Iris pigment epithelial cell (primary cell): ENCODE measurements at regions not wholly inside any gene's neighbourhood (a gene's known extent, or its start where the extent isn't known, plus 50 kb on each side); places are given as distances from the start of the nearest gene placed in this dataset.
"Not testable (repeated sequence)": the region's sequence is repeated elsewhere in the genome, so short reads cannot be mapped to it uniquely, and the experiment has no call there.

Source experiments
- DNase-seq: peaks from one replicate; pipeline ENCODE4 v3.0.0-alpha.2; 2011; ENCODE audit warnings: low read depth

GRCh38 chr9:63912451-63912850 lies 1372.6 kb downstream of the FOXD4L5 start:
- DNase-seq: not testable (repeated sequence)

DNA sequence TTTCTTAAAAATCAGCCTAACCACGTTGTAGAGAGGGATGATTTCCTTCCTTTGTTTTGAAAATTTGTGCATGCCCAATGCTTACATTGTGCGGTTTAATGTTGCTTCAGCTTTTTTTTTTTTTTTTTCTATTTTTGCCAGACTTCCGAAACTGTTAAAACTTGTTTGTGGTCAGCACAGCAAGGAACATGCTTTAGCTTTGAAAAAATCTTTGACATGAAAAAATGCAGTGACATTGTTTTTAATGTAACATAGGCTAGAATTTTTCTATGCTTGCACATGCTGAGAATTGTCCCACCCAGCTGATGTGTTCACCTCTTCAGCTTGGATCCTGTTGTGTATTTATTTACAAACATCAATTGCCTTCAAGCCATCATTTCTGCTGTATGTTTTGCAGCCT lies 1375.9 kb downstream of the FOXD4L5 start:
- not testable (repeated sequence) for DNase-seq

- not testable (repeated sequence) for DNase-seq
Observed at GRCh38 chr9:63899637-63900190, 1385.3 kb downstream of the FOXD4L5 start.

- DNase-seq: not testable (repeated sequence)
Observed at GRCh38 chr9:63881386-63881785, 1403.6 kb downstream of the FOXD4L5 start.

DNA sequence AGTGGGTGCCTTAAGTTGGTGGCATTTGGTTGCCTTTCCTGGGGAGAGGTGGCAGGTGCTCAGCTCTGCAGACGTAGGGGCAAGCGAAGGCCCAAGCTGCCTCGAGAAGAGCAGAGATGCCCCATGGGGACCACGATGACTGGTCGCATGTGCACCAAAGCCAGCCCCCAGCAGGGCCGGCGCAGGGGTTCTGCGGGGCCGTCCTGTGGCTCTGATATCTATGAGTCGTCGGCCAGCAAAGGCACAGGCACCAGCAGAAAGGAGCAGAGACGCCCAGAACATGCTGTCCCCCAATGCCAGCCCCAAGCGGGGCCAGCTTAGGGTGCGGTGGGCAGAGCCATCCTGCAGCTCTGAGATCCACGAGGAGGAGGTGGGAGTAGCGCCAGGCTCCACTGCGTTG lies 1408.6 kb downstream of the FOXD4L5 start:
- not testable (repeated sequence) for DNase-seq

- no peak for DNase-seq
Observed at GRCh38 chr9:63859475-63860215, 1425.4 kb downstream of the FOXD4L5 start.

GRCh38 chr9:63859090-63859474 lies 1425.9 kb downstream of the FOXD4L5 start:
- not testable (repeated sequence) for DNase-seq

DNA sequence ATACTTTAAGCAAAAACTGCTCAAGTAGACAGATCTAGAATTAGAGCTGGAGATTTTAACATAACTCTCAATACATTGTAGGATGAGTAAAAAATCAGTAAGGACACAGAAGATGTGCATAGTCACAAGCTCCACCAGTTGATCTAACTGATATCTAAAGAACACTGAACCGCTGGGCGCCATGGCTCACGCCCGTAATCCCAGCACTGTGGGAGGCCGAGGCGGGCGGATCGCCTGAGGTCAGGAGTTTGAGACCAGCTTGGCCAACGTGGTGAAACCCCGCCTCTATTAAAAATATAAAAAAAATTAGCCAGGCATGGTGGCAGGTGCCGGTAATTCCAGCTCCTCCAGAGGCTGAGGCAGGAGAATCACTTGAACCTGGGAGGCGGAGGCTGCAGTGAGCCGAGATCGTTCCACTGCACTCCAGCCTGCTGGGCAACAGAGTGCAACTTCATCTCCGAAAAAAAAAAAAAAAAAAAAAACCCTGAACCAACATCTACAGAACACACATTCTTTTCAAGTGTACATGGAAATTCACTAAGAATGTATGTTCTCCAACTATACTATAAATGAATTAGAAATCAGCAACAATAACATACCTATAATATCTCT lies 1431.8 kb downstream of the FOXD4L5 start:
- DNase-seq: not testable (repeated sequence)

DNA sequence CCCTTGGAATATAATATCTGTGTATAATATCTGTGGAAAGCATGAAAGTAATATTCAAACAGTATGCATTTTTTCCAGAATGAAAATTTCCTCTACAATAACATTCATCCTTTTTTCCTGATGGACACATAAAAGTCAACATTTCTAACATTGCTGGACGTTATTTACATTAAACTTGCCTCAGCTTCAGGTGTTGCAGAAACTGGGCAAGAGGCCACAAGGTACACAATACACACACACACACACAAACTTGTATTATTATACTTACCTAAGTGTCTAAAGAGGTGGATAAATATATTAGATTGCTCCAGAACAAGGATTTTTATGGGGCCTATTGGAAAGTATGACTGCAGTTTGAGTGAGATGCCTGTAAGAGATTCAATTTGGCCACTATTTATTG lies 1460.2 kb downstream of the FOXD4L5 start:
- not testable (repeated sequence) for DNase-seq

DNA sequence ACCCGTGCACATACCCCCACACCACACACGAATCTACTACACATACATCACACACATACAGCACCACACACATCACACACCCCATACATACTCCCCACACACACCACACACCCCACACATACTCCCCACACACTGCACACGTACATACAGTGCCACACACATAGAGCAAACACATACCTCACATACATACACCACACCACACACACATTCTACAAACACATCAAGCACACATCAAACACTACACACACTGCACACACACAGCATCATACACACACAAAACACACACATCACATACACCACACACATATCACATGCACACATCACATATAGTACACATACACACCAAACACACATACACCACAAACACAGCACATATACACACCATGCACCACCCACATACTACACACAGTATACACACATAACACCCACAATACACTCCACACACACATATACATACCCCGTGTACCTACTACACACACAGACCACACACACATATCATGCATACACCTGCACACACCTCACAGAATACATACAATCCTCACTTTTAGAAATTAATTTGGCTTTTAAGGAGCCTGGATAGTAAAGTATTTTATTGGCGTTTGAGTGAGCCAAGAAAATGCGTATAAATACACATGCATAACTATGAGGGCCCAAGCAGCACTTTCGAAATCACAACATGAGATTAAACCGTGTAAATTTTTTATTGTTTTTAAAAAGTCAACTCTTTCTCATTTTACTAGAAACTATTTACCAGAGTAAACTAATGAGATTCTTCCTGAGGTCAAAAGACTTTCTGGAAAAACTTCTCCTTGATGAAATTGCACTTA lies 1461.4 kb downstream of the FOXD4L5 start:
- DNase-seq: peak; percentile 14

GRCh38 chr9:63822615-63823374 lies 1462.2 kb downstream of the FOXD4L5 start:
- not testable (repeated sequence) for DNase-seq

DNA sequence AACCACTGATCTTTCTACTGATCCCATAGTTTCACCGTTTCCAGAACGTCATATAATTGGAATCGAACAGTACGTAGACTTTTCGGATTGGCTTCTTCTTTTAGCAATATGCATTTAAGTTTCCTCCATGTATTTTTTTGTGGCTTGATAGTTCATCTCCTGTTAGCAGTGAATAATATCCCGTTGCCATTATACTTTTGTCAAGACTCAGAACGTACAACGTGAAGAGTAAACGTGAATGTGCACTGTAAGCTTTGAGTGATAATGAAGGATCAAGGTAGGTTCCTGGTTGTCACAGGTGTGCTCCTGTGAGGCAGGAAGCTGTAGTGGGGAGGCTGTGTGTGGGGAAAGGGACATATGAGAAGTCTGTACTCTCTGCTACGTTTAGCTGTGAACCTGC lies 1463.7 kb downstream of the FOXD4L5 start:
- DNase-seq: not testable (repeated sequence)

DNA sequence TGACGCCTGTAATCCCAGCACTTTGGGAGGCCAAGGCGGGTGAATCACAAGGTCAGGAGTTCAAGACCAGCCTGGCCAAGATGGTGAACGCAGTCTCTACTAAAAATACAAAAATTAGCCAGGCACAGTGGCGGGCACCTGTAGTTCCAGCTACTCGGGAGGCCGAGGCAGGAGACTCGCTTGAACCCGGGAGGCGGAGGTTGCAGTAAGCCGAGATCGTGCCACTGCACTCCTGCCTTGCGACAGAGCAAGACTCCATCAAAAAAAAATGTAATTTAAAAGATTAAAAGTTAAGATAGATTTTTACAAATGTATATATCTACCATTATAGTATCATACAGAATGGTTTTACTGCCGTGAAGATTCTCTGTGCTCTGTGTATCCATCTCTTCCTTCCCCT lies 1464.1 kb downstream of the FOXD4L5 start:
- not testable (repeated sequence) for DNase-seq

DNA sequence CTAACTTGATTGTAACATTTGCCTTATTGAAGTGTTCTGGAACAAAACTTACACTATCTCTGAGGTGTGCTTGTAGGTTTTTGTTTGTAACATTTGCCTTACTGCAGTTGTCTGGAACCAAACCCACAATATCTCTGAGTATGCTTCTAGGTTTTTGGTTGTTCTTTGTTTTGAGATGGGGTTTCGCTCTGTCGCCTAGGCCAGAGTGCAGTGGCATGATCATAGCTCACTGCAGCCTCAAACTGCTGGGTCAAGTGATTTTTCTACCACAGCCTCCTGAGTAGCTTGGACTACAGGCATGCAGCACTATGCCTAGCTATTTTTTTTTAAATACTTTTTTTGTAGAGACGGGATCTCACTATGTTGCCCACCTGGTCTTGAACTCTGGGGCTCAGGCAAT lies 1464.6 kb downstream of the FOXD4L5 start:
- not testable (repeated sequence) for DNase-seq

DNA sequence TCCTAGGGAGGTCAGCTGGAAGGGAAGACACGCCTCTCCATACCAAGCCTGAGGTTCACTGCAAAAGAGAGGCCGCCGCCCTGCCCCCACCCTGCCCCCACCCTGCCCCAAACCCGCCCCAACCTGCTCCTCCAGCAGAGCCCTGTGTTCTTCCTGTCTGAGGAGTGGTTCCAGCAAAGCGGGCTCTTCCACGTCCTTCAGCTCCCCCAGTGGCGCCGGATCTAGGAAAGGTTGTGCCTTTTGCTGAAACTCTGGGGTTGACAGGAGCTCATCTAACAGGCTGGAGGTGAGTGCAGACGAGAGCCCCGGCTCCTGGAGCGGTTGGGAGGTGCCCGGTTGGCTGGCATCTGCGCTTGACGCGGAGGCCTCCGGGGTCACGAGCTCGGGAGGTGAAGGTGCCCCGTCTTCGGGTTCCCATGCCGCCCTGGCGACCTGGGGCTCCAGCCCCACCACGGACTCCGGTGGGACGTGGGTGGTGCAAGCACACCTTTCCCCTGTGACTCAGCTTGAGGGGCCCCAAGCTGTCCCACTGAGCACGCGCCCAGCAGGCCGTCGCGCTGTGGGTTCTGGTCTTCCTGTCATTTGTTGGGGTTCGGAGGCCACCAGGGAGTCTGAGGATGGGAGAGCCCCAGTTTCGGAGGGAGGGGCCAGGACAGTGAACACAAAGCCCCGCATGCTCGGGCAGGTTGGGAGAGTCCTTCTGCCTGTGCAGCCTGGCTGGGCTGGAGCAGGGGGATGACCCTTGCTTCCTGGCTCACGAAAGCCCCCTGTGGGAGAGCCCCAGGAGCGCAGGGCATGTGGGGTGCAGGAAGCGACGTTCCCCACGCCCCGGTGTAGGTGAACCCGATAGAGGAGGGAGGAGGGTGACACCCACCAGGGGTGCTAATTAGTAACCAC lies 1467.1 kb downstream of the FOXD4L5 start:
- DNase-seq: peak; percentile 17

GRCh38 chr9:63816751-63817621 lies 1468.0 kb downstream of the FOXD4L5 start:
- peak; percentile 81 for DNase-seq

DNA sequence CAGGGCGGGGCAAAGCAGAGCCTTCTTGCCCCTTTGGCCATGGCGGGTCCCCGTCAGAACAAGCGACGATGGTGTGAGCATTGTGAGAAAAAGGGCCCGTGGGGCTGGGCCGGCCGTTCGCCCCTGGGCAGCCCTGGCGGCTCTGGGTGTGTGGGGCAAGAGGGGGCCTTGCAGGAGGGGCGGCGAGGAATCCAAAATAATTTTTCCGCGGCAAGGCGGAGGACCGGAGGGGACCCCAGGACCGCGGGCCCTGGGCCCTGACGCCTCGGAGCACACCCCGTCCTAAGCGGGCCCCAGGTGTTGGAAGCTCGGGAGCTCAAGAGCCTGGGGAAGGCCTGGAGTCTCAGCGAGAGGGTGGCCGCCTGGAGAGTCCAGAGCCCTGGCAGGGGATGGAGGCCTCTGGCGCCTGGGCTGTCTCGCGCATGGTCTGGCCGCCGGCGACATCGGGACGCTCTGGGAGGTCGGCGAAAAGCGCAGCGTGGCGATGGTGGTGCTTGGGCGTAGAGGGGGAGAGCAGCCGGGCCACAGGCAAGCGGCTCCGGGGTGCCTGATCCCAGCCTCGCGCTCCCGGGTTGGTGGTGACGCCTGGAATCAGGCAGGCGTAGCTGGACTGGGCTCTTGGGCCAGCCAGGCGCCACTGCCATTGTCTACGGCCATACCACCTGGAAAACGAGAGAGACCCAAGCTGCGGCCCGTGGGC lies 1469.9 kb downstream of the FOXD4L5 start:
- not testable (repeated sequence) for DNase-seq

DNA sequence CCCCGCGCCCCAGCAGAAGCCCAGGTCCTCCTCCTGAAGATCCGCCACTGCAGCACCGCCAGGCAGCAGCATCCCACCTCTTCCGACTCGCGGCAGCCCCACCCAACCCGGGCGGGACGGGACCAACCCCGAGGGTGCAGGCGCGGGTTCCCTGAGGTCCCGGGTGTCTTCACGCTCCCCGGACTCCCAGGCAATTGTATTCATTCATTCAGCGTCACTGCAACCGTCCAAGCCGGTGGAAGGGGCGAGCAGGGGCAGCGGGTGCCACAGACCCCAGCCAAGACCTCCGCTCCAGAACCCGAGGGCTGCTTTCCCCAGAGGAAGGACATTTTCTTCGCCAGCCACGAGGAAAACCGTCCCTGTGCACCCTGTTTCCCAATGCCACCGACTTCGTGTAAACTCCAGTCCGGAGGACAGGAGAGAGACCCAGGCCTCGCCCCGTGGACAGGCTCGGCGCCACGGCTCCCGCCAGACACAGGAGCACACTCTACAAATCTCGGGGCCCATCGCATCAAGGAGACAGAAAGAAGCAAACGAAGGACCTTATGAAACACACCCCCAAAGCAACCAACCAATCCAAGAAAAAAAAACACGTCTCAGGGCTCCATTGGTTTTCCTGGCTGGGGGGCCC lies 1471.5 kb downstream of the FOXD4L5 start:
- DNase-seq: not testable (repeated sequence)
